Activated gamma-delta T cell (primary cell): ENCODE measurements at regions not wholly inside any gene's neighbourhood (a gene's known extent, or its start where the extent isn't known, plus 50 kb on each side); places are given as distances from the start of the nearest gene placed in this dataset.
A peak's percentile ranks its signal among the peaks of the same experiment; 100 is the strongest.

Experiments used
- DNase-seq: peaks from one replicate; lab custom pipeline; 2025; lab: John Stamatoyannopoulos, UW

DNA sequence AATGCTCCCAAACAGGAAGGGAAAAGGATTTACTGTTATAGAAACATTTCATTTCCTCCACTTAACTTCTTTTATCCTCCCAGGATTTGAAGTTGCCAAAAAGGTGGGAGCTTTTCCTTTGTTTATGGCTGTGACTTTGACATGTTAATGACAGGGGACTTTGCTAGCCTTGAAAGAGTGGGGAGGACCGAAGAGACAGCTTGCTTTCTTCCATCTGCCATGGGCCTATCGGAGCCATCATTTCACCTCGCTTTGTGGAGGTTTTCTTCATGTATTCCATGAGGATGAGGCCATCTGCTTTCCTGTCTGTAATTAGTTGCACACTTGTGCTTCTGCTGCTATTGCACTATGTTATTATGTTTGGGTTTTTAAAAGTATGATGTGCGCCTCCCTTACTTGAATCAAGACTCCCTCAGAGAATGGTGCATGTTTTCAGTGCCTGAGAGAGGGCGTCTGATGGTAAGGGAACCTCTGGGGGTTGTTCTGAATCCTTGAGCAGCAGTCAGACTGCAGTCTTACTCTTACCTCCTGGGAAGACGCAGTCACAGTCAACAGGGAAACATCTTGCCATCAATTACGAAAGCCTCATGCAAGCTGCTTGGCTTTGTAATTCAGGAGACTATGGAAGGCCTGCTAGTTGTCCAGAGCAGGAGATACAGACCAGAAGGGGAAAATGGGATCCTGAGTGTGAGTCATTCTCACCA lies 173.3 kb upstream of the MGAT5 start:
- DNase-seq: no peak

DNA sequence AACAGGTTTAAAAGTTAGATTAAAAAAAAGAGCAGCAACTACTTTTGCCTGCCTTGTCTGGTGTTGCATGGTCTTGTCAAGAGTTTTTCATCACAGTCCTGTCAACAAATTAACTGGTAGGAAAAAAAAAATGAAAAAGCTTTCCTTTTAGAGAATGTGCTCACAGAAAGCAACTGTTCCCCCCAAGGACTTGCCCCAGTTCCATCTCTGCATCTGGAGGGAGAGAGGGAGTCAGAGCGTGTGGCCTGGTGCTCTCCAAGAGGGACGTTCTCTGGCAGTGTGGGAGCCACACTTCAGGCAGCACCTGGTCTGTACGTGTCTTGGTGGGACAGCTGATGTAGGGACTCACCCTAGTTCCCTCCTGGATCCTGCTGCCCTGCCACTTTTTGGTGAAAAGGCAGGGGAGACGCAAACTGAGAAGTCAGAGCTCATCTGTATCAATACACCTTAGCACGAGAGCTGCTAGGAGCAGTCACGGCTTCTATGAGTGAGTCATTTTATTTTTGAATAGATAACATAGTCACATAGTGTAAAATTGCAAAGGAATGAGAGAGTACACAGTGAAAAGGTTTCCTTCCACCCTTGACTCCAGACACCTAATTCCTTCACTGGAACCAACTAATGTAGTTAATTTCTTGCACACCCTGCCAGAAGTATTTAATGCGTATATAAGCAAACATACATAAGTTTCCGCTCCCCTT lies 172.5 kb upstream of the MGAT5 start:
- no peak for DNase-seq

DNA sequence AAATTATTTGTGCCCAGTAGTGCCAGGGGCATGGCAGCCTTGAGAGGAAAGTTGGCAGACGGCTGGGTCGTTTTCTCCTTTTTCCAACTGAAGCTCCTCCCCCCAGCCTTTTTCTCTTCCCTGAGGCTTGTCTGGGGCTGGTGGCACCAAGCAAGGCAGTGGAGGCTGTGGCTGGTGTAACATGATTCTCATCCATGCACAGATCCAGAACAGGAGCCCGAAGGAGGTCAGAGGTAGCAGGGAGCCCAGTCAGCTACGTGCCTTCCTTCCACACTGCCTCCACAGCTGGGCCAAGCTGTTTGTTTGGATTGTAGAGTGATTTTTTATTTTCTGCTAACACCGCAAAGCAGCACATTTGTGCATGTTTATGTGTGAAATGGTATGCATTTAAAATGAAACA lies 170.3 kb upstream of the MGAT5 start:
- DNase-seq: no peak

DNA sequence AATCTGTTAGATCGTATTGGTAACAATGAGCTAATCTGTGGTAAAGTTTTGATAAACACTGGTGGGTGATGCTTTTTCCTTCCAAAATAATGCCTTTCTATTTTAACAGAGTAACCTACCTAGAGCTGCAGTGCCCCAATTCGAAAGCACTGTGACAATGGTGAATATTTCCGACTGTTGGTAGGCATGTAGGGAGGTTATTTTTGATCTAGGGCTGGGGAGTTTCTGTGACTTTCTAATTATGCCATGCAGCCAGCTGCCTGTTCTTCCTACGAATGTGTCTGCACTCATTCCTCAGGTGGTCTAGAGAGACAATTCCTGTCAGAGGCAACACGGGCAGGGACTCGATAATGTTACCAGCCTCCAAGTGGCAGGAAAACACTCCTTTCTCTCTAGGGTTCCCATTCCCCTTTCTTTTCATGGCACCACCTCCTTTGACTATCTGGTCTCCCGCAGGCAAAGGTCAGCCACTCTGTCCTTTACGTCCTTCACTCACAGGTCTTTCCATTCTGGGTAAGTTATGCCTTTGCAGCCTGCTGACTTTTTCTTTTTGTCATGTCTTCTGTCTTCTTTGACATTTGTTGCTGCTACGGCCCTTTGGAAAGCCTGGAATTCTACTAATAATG lies 167.2 kb upstream of the MGAT5 start:
- no peak for DNase-seq

DNA sequence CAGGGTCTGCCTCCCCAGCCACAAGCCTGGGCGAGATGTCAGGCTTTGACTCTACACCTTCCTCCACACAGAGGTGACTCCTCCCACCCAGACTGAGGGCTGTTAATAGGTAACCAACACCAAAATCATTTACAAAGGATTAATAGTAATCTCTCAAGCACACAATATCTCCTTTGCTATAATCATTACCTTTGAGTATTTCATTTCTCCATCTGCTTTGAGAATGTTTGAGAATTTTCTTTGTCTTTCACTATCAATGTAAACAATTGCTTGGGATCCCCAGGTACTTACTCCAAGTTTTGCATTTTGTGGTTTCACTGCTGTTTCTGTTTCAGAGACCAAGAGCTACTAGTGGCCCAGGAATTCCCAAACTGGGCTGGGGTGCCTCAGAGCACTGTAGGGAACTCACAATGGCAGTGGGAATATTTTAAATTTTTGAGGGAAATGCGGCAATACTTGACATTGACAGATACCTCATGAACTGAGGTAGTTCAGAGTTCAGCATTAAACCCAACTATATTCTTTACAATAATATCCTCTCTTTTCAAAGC lies 166.4 kb upstream of the MGAT5 start:
- no peak for DNase-seq

DNA sequence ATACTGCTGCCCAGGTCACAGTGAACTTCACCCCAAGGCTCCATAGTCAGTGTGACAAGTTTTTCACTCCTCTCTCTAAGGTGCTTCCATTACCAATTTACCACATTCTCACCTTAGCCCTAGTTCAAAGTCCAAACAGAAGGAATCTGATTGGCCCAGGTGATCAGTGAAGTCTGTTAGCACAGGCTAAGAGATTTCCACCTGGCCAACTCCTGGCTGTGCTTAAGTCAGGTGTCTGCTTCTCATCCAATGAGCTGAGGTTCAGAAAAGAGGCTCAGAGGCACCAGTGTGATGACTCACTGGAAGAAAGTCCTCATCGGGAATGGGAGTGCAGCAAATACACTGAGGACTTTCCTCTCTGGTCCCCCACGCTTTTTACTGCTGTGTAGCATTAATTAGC lies 164.4 kb upstream of the MGAT5 start:
- DNase-seq: no peak

DNA sequence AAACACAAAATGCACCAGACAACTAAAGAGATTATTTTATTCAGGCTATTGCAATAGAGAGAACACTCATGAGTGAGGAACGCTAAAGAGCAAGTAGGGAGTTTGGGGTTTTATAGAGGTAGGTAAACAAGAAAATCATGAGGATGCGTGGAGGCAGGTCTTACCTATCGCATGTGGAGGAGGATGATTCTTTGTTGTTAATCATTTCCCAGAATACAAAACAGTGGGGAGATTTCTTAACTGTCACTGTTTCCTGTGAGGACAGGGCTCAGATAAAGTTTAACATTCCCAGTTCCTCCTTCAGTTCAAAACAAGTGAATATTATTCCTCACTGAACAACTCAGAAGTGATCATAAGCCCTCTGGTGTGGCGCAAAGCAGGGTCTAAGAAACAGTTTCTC lies 156.1 kb upstream of the MGAT5 start:
- DNase-seq: no peak

DNA sequence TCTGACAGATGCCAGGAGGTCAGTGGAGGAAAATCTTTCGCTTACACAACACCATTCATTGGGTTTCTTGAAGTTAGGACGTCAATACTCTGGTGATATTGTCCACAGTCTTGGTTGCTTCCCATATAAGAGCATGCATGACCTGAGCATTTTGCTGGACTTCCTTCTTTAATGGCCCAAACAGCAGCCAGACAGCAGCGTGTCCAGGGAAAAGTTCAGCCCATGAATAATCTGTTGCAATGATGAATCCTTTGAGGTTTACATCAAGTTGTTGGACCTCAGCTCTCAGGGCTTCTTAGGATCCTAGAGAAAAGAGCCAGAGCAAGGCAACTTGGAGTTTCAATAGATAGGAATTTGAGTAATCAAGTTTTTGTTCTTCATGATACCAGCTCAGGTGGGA lies 155.6 kb upstream of the MGAT5 start:
- DNase-seq: no peak

DNA sequence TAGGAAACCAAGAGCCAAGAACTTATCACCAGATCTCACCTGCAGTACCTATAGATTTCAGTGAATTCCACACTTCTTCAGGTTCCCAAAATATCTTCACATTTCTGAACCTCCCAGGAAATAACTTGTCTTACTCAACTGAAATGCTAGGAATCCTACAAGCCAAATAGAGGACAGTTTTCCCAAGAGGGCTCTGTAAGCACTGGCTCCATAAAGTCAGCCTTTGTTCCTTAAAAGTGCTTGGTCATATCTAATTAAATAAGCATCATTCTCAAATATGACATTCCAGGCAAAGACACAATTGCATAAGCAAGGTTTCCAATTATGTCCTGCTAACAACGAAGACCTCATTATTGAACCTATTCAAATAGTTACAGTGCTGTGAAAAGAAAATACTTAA lies 154.6 kb upstream of the MGAT5 start:
- DNase-seq: no peak

DNA sequence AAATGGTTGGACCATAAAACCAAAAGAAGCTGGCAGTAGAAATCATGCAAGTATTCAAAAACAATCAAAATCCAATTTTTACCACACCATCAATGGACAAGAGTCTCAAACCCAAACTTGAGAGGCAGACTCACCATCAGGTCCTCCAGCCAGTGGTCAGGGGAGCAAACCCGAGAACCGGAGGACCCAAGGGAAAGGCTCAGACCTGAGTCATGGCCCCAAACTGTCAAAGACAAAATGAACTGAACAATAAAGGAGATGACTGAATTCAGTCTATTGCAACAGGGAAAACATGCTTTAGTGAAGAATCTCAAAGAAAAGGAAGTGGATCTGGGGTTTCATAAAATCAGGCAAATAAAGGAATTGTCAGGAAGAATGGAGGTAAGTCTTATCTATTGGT lies 150.7 kb upstream of the MGAT5 start:
- DNase-seq: no peak

DNA sequence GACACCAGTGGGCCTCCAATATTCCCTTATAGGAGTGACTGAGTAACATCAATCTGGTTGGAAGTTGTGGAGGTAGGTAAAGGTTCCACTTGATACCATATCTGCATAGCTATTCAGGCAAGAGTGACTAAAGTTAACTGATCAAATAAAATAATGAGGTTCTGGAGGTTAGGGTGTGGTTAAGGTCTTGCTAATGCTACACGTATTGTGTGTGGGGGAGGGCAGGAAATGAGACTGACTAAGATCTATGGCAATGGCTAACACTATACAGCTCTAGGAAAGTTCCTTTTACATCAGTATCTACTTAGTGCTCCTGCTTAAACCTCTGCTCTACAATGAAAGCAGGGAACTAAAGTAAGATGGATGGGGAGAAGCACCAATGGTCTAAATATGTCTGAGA lies 149.1 kb upstream of the MGAT5 start:
- no peak for DNase-seq

DNA sequence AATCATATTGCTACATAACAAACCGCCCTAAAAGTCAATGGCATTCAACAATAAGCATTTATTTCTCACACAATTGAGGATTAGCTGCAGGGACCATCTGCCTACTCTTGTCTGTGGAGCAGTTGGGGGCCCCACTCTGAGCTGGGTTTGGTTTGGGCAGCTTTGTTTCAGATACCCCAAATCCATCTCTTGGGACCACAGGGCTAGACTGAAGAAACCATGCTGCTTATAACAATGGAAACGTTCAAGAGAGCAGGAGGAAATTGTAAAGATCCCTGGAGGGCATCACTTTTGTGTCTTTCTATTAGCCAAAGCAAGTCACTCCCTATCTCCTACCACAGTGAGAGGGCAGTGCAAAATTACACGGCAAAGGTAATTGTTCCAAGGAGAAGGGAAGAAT lies 146.5 kb upstream of the MGAT5 start:
- no peak for DNase-seq

DNA sequence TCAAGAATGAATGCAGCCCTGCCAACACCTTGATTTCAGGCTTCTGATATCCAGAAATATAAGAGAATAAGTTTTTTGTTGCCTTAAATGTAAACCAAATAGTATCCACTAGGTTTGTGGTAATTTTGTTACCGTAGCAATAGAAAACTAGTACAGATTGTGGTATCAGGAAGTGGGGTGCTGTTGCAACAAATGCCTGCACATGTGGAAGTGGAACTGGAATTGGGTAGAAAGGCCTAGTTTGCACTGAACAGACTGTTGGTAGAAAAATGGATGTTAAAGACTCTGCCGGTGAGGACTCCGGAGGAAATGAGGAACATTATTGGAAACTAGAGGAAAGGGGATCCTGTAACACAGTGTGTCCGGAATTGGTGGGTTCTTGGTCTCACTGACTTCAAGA lies 145.8 kb upstream of the MGAT5 start:
- no peak for DNase-seq

DNA sequence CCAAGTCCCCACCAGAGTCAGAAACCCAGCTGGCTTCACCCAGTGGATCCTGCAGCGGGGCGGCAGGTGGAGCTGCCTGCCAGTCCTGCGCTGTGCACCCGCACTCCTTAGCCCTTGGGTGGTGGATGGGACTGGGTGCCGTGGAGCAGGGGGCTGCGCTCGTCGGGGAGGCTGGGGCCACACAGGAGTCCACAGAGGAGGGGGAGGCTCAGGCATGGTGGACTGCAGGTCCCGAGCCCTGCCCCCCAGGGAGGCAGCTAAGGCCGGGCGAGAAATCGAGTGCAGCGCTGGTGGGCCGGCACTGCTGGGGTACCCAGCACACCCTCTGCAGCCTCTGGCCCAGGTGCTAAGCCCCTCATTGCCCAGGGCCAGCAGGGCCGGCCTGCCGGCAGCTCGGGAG lies 144.6 kb upstream of the MGAT5 start:
- peak; percentile 3 for DNase-seq

DNA sequence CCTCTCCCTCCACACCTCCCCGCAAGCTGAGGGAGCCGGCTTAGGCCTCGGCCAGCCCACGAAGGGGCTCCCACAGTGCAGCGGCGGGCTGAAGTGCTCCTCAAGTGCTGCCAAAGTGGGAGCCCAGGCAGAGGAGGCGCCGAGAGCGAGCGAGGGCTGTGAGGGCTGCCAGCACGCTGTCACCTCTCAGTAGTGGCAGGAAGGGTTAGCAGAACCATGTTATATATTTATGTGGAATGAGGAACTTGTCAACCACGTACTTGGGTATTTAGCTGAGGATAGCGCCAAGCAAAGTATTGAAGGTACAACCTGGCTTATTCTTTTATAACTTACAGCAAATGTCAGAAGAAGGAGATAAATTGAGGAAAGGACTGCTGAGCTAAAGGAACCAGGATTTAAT lies 144.1 kb upstream of the MGAT5 start:
- DNase-seq: no peak

DNA sequence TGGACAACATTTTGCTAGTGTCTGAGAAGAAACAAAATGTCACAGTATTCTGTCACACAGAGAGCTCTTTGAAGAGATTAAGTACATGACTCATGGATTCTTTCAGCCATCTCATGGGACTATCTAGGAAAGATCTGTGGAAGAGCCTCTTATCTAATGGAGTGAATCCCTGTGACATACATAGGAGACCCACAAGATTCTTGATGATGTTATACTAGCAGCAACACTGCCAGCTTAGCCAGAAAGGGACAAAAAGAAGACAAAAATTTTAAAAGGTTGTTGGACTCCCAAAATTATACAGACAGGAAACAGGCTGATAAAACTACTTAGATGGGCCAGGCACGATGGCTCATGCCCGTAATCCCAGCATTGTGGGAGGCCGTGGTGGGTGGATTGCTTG lies 143.3 kb upstream of the MGAT5 start:
- DNase-seq: no peak

DNA sequence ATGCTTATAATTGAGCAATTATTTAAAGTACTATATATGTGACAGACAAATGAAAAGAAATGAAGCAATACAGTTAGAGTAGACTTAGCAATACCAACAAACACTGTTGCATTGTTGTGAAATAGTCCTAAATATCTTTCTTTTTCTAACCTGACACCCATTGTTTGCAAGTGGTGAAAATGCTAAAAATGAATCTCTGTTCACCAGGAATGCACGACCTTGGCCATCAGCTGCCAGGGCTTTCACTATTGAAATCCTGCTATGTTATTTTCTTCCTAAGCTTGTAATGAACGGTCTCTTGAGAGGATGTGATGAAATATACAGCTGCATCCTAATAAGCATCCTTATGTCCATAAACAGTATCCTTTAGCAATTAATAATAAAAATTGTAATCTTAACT lies 136.2 kb upstream of the MGAT5 start:
- no peak for DNase-seq

DNA sequence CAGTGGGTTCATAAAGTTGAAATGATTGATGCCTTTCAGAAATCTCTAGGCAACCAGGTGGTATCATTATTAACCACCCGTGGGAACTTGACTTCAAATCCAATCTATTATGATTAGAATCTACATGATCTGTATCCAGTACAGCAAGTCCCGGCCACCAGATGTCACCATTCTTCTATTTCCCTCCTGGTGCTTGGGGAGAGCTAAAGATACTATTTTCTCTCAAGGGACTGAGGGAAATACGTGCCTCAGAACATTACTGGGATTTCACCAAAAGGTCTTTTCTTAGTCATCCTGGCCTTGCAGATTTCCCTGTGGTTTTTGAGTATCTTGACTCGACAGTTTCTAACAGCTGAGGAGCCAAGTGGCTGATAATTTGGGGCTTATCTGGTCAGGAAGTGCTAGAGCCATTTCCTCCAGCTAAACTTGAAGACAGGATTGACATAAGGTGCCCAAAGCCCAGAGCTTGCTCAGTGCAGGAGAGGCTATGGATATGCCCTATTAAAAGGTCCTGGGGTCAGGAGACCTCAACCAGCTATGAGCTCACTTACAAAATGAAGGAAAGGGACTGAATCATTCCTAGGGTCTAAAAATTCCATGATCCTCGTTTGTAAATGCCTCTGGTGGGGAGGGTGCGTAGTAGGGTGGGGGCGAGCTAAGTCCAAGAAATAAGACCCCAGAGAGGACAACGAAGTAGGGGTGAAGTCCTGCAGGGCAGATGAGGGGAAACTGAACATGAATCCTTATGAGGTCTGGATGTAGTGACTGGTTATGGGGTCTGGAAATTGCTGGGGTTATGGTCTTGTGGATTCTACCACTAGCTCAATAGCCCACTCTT lies 135.4 kb upstream of the MGAT5 start:
- no peak for DNase-seq

DNA sequence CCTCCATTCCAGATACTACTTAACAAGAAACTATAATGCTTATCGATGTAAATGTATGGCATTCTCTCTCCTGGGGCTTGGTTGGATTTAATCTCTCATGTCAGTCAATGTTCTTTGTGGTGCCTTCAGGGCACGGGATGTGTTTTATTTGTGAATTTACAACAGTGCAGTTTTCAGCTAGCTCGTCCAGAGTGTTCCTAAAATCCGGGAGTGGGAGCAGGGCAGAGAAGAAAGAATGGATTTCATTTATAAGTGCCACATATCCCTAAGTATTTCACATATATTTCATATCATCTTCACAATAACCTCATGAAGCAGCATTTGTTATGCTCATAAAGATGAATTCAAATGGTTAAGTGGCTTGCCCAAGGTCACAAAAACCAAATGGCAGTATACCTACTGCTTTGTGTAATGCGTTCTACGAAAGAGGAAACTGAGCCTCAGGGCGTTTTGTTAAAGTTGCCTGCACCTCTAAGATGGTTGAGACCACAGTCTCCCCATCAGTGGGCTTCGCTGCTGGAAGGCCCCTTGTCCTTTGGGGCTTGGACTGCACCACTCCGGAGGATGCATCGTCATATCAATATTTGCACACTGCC lies 134.7 kb upstream of the MGAT5 start:
- DNase-seq: no peak

DNA sequence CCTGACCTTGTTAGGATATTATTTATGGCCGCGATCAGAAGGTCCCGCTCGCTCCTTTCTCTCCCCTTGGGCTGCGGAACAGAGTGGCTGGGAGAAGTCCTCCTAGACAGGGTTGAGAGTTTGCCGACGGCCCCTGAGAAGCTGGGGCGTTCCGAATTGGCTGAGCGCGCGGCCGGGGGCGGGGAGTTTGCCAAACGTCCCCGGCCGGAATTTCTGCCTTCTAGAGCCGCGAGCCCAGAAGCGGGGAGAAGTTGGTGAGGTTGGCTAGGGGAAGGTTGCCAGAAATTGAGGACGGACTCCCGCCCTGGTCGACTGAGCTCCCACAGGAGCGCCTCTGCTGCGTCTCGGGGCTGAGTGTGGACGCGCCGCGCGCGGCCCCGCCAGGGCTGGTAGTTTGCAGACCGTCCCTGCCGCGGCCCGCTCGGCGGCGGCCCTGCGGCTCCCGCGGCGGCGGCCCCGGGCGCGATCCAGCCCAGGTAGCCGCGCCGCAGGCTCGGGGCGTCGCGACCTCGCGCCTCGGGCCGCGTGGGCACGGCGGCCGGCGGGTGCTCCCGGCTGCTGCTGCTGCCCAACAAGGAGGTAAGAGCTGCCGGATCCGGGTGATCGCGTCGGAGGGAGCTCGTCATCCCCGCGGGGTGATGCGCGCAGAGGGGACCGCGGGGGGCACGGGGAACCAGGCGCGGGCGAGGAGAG lies 134.0 kb upstream of the MGAT5 start:
- DNase-seq: peak; percentile 62

DNA sequence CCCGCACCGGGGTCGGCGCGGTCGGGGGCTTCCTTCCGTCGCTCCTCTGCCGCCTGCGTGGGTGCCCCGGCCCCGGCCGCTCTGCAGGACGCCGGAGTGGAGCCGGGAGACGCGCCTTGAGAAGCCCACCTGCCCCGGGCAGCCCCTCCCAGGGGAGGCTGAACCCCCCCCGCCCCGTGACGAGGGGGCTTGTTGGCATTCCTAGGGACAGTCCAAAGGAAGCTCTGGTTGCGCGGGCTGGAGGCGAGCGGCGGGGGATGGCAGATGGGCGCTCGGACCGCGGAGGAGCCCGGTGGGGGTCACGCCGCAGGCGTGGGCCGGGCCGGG lies 133.5 kb upstream of the MGAT5 start:
- no peak for DNase-seq
